ENCODE measurements at regions not wholly inside any gene's neighbourhood (a gene's known extent, or its start where the extent isn't known, plus 50 kb on each side); places are given as distances from the start of the nearest gene placed in this dataset.

DNA sequence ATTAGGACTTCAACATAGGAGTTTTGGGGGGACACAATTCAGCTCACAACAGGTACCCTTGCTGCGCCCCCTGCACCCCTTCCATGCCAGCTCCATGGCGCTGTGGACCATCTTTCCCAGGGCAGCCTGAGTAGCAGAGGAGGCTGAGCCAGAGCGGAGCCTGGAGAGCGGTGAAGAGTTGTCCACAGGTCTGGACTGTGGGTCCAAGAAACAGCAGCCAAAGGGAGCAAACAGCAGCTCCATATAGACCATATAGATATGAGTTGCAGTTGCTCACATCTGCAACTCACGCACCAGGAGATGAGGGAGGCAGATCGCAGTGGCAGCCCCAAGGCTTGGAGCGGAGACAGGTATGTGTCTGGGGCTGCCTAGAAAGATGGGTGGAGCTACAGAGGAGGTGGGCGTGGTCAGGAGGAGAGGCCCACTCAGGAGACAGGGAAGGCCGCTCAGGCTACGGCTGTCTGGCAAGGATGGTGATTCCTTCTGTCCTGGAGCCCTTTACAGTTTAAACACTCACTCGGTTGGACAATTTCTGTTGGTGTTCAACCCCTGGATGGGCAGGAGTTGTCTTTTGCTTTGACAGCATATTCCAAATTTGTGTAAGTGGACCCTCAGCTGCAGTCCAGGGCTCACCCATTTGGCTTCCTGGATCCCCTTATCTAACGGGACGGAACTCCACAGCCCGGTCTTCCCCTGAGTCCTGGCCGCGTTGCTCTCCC lies 155.1 kb downstream of the LPIN1 start:
- Mint-ChIP-seq H3K27me3 (no peaks in the 10 kb centered on the region), H3K4me3 (ENCODE audit: low read depth) (no peak overlapping the region), H3K36me3 (ENCODE audit: insufficient read depth) (no peaks in the 10 kb centered on the region), H3K4me1 (ENCODE audit: low read depth) (no peaks in the 10 kb centered on the region), H3K9me3 (ENCODE audit: low read depth) (no peaks in the 10 kb centered on the region), H3K27ac (no peak overlapping the region)
- DNase-seq (ENCODE audit: low spot score, unreplicated experiment) = no peak
- TF ChIP-seq, protein P1, sequence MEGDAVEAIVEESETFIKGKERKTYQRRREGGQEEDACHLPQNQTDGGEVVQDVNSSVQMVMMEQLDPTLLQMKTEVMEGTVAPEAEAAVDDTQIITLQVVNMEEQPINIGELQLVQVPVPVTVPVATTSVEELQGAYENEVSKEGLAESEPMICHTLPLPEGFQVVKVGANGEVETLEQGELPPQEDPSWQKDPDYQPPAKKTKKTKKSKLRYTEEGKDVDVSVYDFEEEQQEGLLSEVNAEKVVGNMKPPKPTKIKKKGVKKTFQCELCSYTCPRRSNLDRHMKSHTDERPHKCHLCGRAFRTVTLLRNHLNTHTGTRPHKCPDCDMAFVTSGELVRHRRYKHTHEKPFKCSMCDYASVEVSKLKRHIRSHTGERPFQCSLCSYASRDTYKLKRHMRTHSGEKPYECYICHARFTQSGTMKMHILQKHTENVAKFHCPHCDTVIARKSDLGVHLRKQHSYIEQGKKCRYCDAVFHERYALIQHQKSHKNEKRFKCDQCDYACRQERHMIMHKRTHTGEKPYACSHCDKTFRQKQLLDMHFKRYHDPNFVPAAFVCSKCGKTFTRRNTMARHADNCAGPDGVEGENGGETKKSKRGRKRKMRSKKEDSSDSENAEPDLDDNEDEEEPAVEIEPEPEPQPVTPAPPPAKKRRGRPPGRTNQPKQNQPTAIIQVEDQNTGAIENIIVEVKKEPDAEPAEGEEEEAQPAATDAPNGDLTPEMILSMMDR (IDR thresholded peaks at IDR 0.05; ENCODE audit: unreplicated experiment) = no peak

DNA sequence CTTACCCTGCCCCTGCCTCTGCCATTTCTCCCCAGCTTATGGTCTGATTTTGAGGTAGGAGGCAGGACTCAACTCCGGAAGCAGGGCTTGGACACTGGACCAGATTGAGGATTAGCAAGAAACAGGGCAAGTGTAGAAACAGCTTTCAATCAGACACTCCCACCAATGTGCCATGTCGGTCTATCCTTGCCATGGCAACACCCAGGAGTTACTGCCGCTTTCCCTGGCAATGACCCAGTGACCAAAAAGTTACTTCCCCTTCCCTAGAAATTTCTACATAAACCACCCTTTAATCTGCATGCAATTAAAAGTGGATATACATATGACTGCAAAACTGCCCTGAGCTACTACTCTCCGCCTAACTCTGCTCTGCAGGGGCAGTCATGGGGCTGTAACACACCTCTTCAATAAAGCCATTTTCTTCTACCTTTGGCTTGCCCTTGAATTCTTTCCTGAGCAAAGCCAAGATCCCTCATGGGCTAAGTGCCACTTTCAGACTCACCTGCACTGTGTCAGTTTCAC lies 156.7 kb downstream of the LPIN1 start:
- TF ChIP-seq, protein P1 (IDR thresholded peaks at IDR 0.05; ENCODE audit: unreplicated experiment) = no peak
- DNase-seq (ENCODE audit: low spot score, unreplicated experiment) = no peak
- no peak overlapping the region for H3K27ac Mint-ChIP-seq

DNA sequence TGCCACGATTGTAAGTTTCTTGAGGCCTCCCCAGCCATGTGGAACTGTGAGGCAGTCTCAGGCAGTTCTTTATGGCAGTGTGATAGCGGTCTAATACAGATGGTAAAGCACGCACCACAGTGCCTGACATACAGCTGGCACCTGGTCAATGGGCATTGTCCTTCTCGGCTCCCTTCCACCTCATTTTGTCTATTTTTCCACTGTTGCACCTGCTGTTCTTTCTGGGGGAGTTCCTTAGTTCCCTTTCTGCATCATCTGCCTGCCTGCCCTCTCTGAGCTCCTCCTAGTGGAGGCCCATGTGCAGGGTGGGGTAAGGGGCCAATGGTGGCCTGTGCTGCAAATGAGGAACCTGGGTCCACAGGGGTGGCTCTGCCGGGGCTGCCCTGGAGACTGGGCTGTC lies 157.6 kb downstream of the LPIN1 start:
- Mint-ChIP-seq H3K4me1 (ENCODE audit: low read depth) (no peaks in the 10 kb centered on the region), H3K36me3 (ENCODE audit: insufficient read depth) (no peaks in the 10 kb centered on the region), H3K4me3 (ENCODE audit: low read depth) (no peak overlapping the region), H3K27ac (no peak overlapping the region), H3K9me3 (ENCODE audit: low read depth) (no peaks in the 10 kb centered on the region), H3K27me3 (no peaks in the 10 kb centered on the region)
- DNase-seq (ENCODE audit: low spot score, unreplicated experiment) = no peak
- TF ChIP-seq, protein P1 (IDR thresholded peaks at IDR 0.05; ENCODE audit: unreplicated experiment) = no peak

More for the DNA sequence above, 156.7 kb downstream of the LPIN1 start:
- no peaks in the 10 kb centered on the region for H3K9me3 Mint-ChIP-seq (ENCODE audit: low read depth)
- H3K4me3 Mint-ChIP-seq (ENCODE audit: low read depth) = no peak overlapping the region
- no peaks in the 10 kb centered on the region for H3K27me3 Mint-ChIP-seq
- H3K4me1 Mint-ChIP-seq (ENCODE audit: low read depth) = no peaks in the 10 kb centered on the region
- H3K36me3 Mint-ChIP-seq (ENCODE audit: insufficient read depth) = no peaks in the 10 kb centered on the region

DNA sequence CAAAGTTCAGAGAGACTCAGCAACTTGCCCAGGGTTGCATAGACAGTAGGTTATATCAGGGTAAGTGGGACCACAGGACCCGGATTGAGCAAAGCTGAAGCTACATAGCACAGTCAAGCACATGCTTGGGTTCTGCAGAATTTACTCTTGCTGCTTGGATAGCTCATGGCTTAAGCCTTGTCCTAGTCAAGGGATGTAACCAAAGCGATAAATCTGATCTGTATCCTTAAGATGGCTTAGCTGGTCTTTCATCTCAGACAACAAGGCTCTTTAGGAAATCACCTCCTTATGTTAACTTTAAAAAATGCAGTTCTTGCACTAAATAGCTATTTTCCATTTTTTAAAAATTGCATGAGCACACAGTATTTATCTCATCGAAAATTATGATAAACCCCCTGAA lies 158.5 kb downstream of the LPIN1 start:
- Mint-ChIP-seq H3K4me1 (ENCODE audit: low read depth) (no peaks in the 10 kb centered on the region), H3K27ac (no peak overlapping the region), H3K9me3 (ENCODE audit: low read depth) (no peaks in the 10 kb centered on the region), H3K36me3 (ENCODE audit: insufficient read depth) (no peaks in the 10 kb centered on the region), H3K27me3 (no peaks in the 10 kb centered on the region), H3K4me3 (ENCODE audit: low read depth) (no peak overlapping the region)
- TF ChIP-seq, protein P1 (IDR thresholded peaks at IDR 0.05; ENCODE audit: unreplicated experiment) = no peak
- no peak for DNase-seq (ENCODE audit: low spot score, unreplicated experiment)

DNA sequence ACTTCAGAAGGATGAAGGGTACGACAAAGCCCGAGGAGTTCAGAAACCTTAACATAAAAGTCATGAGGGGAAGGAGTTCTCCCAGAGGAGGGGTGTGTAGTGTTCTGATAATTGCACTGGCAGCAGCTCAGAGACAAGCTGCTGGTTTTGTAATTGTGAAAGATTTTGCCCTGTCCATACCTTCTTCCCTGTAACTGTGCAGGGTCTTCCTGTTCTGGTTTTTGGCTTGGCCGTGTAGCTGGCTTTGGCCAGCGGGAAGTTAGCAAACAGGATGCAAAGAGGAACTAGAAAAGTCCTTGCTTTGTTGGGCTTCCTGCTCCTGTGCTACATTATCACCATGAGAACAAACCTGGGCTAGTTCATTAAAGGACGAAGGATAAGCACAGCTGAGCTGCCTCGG lies 160.8 kb downstream of the LPIN1 start:
- no peak for DNase-seq (ENCODE audit: low spot score, unreplicated experiment)
- Mint-ChIP-seq H3K4me3 (ENCODE audit: low read depth) (no peak overlapping the region), H3K4me1 (ENCODE audit: low read depth) (no peaks in the 10 kb centered on the region), H3K27me3 (no peaks in the 10 kb centered on the region), H3K27ac (no peak overlapping the region), H3K36me3 (ENCODE audit: insufficient read depth) (no peaks in the 10 kb centered on the region), H3K9me3 (ENCODE audit: low read depth) (no peaks in the 10 kb centered on the region)
- TF ChIP-seq, protein P1 (IDR thresholded peaks at IDR 0.05; ENCODE audit: unreplicated experiment) = no peak

Measured in progenitor cell of endocrine pancreas (in vitro differentiated cells).